ENCODE measurements at regions not wholly inside any gene's neighbourhood (a gene's known extent, or its start where the extent isn't known, plus 50 kb on each side); places are given as distances from the start of the nearest gene placed in this dataset.

DNA sequence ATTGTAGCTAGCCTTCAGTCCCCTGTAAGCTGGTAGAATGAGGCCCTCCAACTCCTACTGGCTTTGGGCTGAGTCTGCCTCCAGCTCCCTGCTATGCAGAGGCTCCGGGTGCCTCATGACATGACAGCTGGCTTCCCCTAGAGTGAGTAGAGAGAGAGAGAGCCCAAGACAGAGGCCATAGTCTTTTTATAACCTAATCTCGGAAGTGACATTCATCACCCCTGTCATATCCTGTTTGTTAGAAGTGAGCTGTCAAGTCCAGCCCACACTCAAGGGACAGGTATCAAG is 53.9 kb upstream of the CTBP2 start:
- peaks cover 4 to 10% (median 8%) of the 10 kb centered on the region in 3 donors for H3K27me3 Mint-ChIP-seq (ENCODE audit: low read depth in 3 of 3)
- no peaks in the 10 kb centered on the region for H3K36me3 Mint-ChIP-seq
- no peaks in the 10 kb centered on the region for H3K4me1 Mint-ChIP-seq
- H3K9me3 Mint-ChIP-seq, result peaks cover 0 to 4% (median 0%) of the 10 kb centered on the region in 6 donors
- no peak for DNase-seq
- H3K27ac Mint-ChIP-seq, result no peak overlapping the region
- H3K4me3 Mint-ChIP-seq, result no peak overlapping the region

DNA sequence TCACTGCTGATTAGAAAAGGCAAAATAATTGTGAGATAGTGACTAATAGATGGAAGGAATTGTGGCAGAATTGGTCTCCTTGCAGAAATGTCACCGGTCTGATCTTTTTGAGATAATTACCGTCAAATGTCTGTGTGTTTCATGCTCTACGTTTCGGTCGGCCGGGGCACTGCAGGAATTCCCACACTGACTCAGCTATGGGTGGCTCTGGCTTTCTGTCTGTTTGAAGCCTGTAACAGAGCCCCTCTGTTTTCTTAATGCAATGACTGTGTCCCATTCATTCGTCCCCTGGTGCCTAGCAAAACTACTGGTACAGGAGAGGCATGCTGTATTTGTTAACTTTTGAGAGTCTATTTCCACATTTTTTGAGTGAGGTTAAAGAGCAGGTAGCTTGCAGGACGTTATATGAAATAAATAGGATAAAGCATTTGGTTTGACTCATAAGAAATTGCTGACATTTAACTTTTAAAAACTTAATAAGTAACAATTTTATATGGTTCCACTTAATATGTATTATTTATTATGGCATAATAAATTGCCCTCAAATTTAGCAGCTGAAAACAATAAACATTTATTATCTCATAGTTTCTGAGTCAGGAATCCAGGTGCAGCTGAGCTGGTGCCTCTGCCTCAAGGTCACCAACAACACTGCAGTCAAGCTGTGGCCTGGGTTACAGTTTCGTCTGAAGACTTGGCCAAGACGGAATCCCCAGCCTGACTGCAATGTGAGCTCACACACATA is 53.3 kb upstream of the CTBP2 start:
- H3K4me1 Mint-ChIP-seq, result no peaks in the 10 kb centered on the region
- H3K27ac Mint-ChIP-seq, result no peak overlapping the region
- no peak for DNase-seq
- H3K9me3 Mint-ChIP-seq, result peaks cover 0 to 4% (median 0%) of the 10 kb centered on the region in 6 donors
- no peaks in the 10 kb centered on the region for H3K36me3 Mint-ChIP-seq
- peaks cover 4 to 10% (median 7%) of the 10 kb centered on the region in 3 donors for H3K27me3 Mint-ChIP-seq (ENCODE audit: low read depth in 3 of 3)
- no peak overlapping the region for H3K4me3 Mint-ChIP-seq

DNA sequence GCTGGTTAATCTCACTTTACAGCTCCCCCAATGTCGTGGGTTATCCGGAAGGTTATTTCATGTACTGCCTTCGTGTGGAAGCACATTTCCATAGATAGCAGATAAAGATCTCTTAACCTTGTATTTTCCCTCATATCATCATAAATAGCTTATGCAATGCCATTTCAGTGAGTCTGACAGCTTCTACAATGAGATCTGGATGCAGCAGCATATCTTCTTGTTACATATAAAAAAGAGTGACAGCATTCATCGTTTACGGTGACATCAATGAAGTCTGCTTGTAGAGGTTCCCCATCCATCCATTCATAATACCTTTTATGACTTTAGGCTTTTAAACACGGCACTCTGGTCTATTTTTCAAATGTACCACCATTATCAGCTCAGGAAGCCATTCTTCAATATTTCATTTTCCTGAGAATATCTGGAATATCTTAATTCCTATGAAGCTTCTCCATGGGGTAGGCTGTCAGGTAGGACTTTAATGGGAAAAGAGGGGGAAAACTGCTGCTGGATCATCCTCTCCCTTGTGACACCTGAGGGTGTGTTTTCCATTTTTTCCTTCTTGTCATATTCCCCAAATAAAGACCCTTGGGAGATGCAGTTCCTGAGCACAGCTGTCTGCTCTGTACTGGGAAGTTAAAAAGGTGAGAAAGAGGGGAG is 51.9 kb upstream of the CTBP2 start:
- peaks cover 0 to 4% (median 0%) of the 10 kb centered on the region in 6 donors for H3K9me3 Mint-ChIP-seq
- H3K4me1 Mint-ChIP-seq, result no peaks in the 10 kb centered on the region
- H3K4me3 Mint-ChIP-seq, result no peak overlapping the region

More for the DNA sequence above, 51.9 kb upstream of the CTBP2 start:
- no peak overlapping the region for H3K27ac Mint-ChIP-seq
- H3K27me3 Mint-ChIP-seq (ENCODE audit: low read depth in 3 of 3), result peaks cover 2 to 9% (median 4%) of the 10 kb centered on the region in 3 donors
- no peaks in the 10 kb centered on the region for H3K36me3 Mint-ChIP-seq
- no peak for DNase-seq
